HCT116 (cell line): ENCODE measurements at regions not wholly inside any gene's neighbourhood (a gene's known extent, or its start where the extent isn't known, plus 50 kb on each side); places are given as distances from the start of the nearest gene placed in this dataset.

Experiments
- ATAC-seq: fragments of 200-7000 bp; cut with Tn5 transposase; 2 replicates; pipeline ENCODE4 v1.9.1; 2020; ENCODE audit warnings: mild to moderate bottlenecking, moderate library complexity
- BruUV-seq: library from RNA; stranded (reverse); fragments of 400-500 nt; replicated peaks from 2 replicates; lab custom pipeline; 2021; lab: Mats Ljungman, UMichigan
- CTCF ChIA-PET: fragments of 300-600 bp; sonication (Branson Sonifier 250); formaldehyde crosslinking; loops from one replicate; lab custom pipeline; 2021; ENCODE audit warnings: antibody characterized with exemption; lab: Charles Lee
- POLR2A ChIA-PET: fragments of 300-600, 350-600 bp; sonication (Branson Sonifier 250); formaldehyde crosslinking; loops from one replicate; lab custom pipeline; 2021; ENCODE audit warnings: antibody characterized with exemption; lab: Charles Lee
- RAD21 ChIA-PET, 2 experiments: fragments of 300-600 bp; sonication (Branson Sonifier 250); formaldehyde crosslinking; loops; one replicate each; lab custom pipeline; 2023; ENCODE audit warnings: low total read pairs in 2 of 2; ENCODE audit not compliant: uncharacterized antibody in 2 of 2, unreplicated experiment in 2 of 2, low non-redundant PET in 1 of 2; lab: Charles Lee
- DNase-seq: peaks from one replicate; pipeline ENCODE4 v3.0.0-alpha.2; 2010; ENCODE audit warnings: low read depth, low spot score
- H2AFZ ChIP-seq: fragments of 200-600 bp; shearing (Covaris generic), sonication (generic); 2 replicates; pipeline ENCODE4 v1.6.1; 2017; ENCODE audit warnings: low read depth, mixed run types, mixed read lengths, antibody characterized with exemption, low read length; ENCODE audit not compliant: poor library complexity, severe bottlenecking
- H3K27ac ChIP-seq: 2 replicates; pipeline ENCODE4 v1.5.1; 2012; ENCODE audit warnings: low read depth, low read length
- H3K27me3 ChIP-seq: fragments of 200-600 bp; sonication (generic); 2 replicates; pipeline ENCODE4 v1.6.1; 2016; ENCODE audit warnings: mixed run types, low read length, mixed read lengths; ENCODE audit not compliant: insufficient read depth
- H3K36me3 ChIP-seq, 2 experiments: fragments of 200-500 bp in 1 of 2; fragments of 200-600 bp in 1 of 2; sonication (Bioruptor generic) in 1 of 2; sonication (generic) in 1 of 2; 2 replicates each; pipeline versions ENCODE4 v1.5.1 to v1.6.1; 2014 to 2016; ENCODE audit warnings: low read length in 2 of 2, inconsistent platforms in 1 of 2, mixed read lengths in 1 of 2, mixed run types in 1 of 2; ENCODE audit not compliant: insufficient read depth in 2 of 2, control insufficient read depth in 1 of 2
- H3K4me1 ChIP-seq, 2 experiments: fragments of 200-600 bp in 1 of 2; sonication (generic) in 1 of 2; 2 replicates each; pipeline versions ENCODE4 v1.5.1 to v1.6.1; 2012 to 2017; ENCODE audit warnings: low read length in 2 of 2, inconsistent platforms in 1 of 2, mild to moderate bottlenecking in 1 of 2, mixed read lengths in 1 of 2, mixed run types in 1 of 2, moderate library complexity in 1 of 2; ENCODE audit not compliant: insufficient read depth in 2 of 2, control insufficient read depth in 1 of 2
- H3K4me2 ChIP-seq: fragments of 200-600 bp; sonication (generic); 2 replicates; pipeline ENCODE4 v1.6.1; 2017; ENCODE audit warnings: mixed run types, low read length, mixed read lengths
- H3K4me3 ChIP-seq, 2 experiments: fragments of 200-600 bp in 1 of 2; sonication (generic) in 1 of 2; replicated peaks in 1 of 2; 2 replicates each; pipeline ENCODE4 v1.5.1; 2011 to 2016; ENCODE audit warnings: low read length in 2 of 2, control low read depth in 1 of 2, low read depth in 1 of 2, mild to moderate bottlenecking in 1 of 2, mixed read lengths in 1 of 2, mixed run types in 1 of 2
- H3K79me2 ChIP-seq: fragments of 200-600 bp; sonication (generic); 2 replicates; pipeline ENCODE4 v1.6.1; 2017; ENCODE audit warnings: mild to moderate bottlenecking, mixed run types, low read length, moderate library complexity, mixed read lengths; ENCODE audit not compliant: insufficient read depth
- H3K9ac ChIP-seq: fragments of 200-600 bp; sonication (generic); 2 replicates; pipeline ENCODE4 v1.6.1; 2016; ENCODE audit warnings: low read length, mixed read lengths
- H3K9me2 ChIP-seq: fragments of 200-600 bp; sonication (generic), shearing (Covaris generic); 2 replicates; pipeline ENCODE4 v1.6.1; 2017; ENCODE audit warnings: mixed run types, mild to moderate bottlenecking, moderate library complexity; ENCODE audit not compliant: insufficient read depth
- H3K9me3 ChIP-seq, 2 experiments: fragments of 200-500 bp in 1 of 2; fragments of 200-600 bp in 1 of 2; sonication (Bioruptor generic) in 1 of 2; sonication (generic) in 1 of 2; 2 replicates each; pipeline ENCODE4 v1.6.1; 2014 to 2017; ENCODE audit warnings: low read length in 2 of 2, mixed read lengths in 2 of 2, inconsistent platforms in 1 of 2, low read depth in 1 of 2, mild to moderate bottlenecking in 1 of 2, mixed run types in 1 of 2, moderate library complexity in 1 of 2; ENCODE audit not compliant: control insufficient read depth in 1 of 2, insufficient read depth in 1 of 2
- H4K20me1 ChIP-seq: fragments of 200-600 bp; sonication (generic), shearing (Covaris generic); 2 replicates; pipeline ENCODE4 v1.6.1; 2017; ENCODE audit warnings: mixed run types, mild to moderate bottlenecking, moderate library complexity; ENCODE audit not compliant: insufficient read depth
- CBX3 ChIP-seq: IDR thresholded peaks from 2 replicates; pipeline ENCODE4 v1.6.1; 2012; ENCODE audit warnings: low read depth
- ELF1 ChIP-seq: IDR thresholded peaks from 2 replicates; pipeline ENCODE4 v1.6.1; 2012; ENCODE audit warnings: low read depth, borderline replicate concordance
- EZH2 ChIP-seq: fragments of 200-600 bp; sonication (generic); IDR thresholded peaks from 2 replicates; pipeline ENCODE4 v1.6.1; 2017; ENCODE audit warnings: antibody characterized with exemption, mixed run types
- EZH2phosphoT487 ChIP-seq: fragments of 200-600 bp; IDR thresholded peaks from 2 replicates; pipeline ENCODE4 v1.6.1; 2018; ENCODE audit warnings: antibody characterized with exemption, borderline replicate concordance
- POLR2A ChIP-seq: IDR thresholded peaks from 2 replicates; pipeline ENCODE4 v1.7.0; 2011; ENCODE audit warnings: borderline replicate concordance; ENCODE audit not compliant: insufficient read depth, insufficient read length; ENCODE audit errors: extremely low read depth
- RAD21 ChIP-seq: IDR thresholded peaks from 2 replicates; pipeline ENCODE4 v1.6.1; 2012; ENCODE audit warnings: low read depth, mild to moderate bottlenecking
- SIN3A ChIP-seq: IDR thresholded peaks from 2 replicates; pipeline ENCODE4 v1.6.1; 2012; ENCODE audit warnings: low read depth
- SP1 ChIP-seq: IDR thresholded peaks from 2 replicates; pipeline ENCODE4 v1.6.1; 2012; ENCODE audit warnings: low read depth
- ZFX ChIP-seq: fragments of 450-650 bp; IDR thresholded peaks from 2 replicates; pipeline ENCODE4 v1.6.1; 2017
- ZNF274 ChIP-seq: fragments of 200-500 bp; sonication (Bioruptor generic); IDR thresholded peaks from 2 replicates; pipeline ENCODE4 v1.6.1; 2014; ENCODE audit warnings: mild to moderate bottlenecking, low read depth, low read length, inconsistent platforms
- intact Hi-C: fragments of 100-400 bp; cut with micrococcal nuclease; formaldehyde crosslinking; loops from 2 replicates; pipeline ENCODE4 v1.10.0; 2022
- TF ChIP-seq, protein P1 (sequence below): IDR thresholded peaks from 2 replicates; pipeline ENCODE4 v1.6.1; 2011; ENCODE audit warnings: mild to moderate bottlenecking, low read length, moderate library complexity; ENCODE audit not compliant: insufficient replicate concordance; ENCODE audit errors: extremely low read depth
- TF ChIP-seq, protein P2 (sequence below): IDR thresholded peaks from 2 replicates; pipeline ENCODE4 v1.6.1; 2012

DNA sequence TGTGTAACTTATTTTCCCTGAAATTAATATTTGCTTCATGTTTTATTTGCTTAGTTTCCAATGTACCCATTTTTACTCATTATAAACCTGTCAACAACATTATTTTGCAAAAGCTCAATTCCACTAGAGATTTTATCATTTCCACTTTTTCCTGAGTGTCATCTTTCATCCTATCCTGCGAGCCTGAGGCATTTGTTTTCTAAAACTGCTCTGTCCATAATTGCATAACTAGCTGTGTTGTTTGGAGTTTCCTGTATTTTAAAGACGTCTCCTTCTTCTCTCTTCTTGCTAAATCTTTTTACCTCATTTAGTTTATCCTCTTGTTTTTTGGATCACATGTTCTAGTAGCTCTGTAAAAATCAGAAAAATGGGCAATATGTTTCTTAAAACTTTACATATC, 332.7 kb upstream of the NOVA1 start:
- no peak overlapping the region for H3K9ac ChIP-seq
- intact Hi-C loops, result no loop called here
- no peak overlapping the region for H2AFZ ChIP-seq
- TF ChIP-seq RAD21, result no peak
- TF ChIP-seq, protein P1, sequence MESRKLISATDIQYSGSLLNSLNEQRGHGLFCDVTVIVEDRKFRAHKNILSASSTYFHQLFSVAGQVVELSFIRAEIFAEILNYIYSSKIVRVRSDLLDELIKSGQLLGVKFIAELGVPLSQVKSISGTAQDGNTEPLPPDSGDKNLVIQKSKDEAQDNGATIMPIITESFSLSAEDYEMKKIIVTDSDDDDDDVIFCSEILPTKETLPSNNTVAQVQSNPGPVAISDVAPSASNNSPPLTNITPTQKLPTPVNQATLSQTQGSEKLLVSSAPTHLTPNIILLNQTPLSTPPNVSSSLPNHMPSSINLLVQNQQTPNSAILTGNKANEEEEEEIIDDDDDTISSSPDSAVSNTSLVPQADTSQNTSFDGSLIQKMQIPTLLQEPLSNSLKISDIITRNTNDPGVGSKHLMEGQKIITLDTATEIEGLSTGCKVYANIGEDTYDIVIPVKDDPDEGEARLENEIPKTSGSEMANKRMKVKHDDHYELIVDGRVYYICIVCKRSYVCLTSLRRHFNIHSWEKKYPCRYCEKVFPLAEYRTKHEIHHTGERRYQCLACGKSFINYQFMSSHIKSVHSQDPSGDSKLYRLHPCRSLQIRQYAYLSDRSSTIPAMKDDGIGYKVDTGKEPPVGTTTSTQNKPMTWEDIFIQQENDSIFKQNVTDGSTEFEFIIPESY, result no peak
- TF ChIP-seq CBX3, result no peak
- TF ChIP-seq SIN3A, result no peak
- TF ChIP-seq, protein P2, sequence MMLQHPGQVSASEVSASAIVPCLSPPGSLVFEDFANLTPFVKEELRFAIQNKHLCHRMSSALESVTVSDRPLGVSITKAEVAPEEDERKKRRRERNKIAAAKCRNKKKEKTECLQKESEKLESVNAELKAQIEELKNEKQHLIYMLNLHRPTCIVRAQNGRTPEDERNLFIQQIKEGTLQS, result no peak
- TF ChIP-seq EZH2, result no peak
- no peak overlapping the region for H3K27ac ChIP-seq
- H3K79me2 ChIP-seq, result no peaks in the 10 kb centered on the region
- no peak overlapping the region for H3K4me2 ChIP-seq
- no peak overlapping the region for H3K4me3 ChIP-seq
- peaks cover 15 to 18% of the 10 kb centered on the region in 2 experiments; a peak in 3 of 4 replicates for H3K9me3 ChIP-seq
- CTCF ChIA-PET, result no interaction called here
- no peak for ATAC-seq
- RAD21 ChIA-PET, result no interaction called here
- no peak for DNase-seq
- no peaks in the 10 kb centered on the region for H3K4me1 ChIP-seq
- no peaks in the 10 kb centered on the region for H3K9me2 ChIP-seq
- H3K36me3 ChIP-seq, result no peaks in the 10 kb centered on the region
- H3K27me3 ChIP-seq, result no peaks in the 10 kb centered on the region
- POLR2A ChIA-PET, result no interaction called here
- no TSS peak for BruUV-seq
- H4K20me1 ChIP-seq, result no peaks in the 10 kb centered on the region

DNA sequence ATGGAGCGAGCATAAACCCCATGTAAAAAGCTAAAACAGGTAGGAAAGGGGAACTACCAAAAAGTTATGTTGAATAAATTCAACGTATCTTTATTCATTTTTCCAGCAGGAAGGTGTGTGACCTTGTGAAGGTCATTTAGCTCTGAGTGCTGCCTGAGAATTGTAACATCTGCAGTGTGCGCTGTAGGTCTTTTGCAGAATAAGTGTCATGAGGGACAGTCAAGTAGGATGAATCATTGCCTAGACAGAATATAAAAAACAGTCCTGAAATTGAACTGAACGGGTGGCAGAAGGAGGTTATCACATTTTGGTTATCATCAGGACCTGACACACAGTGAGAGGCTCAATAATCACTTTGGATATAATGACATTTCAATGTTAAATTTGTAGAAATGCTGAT, 334.8 kb upstream of the NOVA1 start:
- no peak for TF ChIP-seq ZFX
- TF ChIP-seq, protein P2, result no peak
- TF ChIP-seq RAD21, result no peak
- TF ChIP-seq ELF1, result no peak
- no peak for TF ChIP-seq ZNF274
- no peak for TF ChIP-seq EZH2phosphoT487
- TF ChIP-seq SP1, result no peak
- TF ChIP-seq POLR2A, result no peak
- TF ChIP-seq, protein P1, result no peak
- no peaks in the 10 kb centered on the region for H3K4me1 ChIP-seq
- ChIA-PET POLR2A (no interaction called here), RAD21 (no interaction called here), CTCF (no interaction called here)
- BruUV-seq, result no TSS peak
- H3K27me3 ChIP-seq, result no peaks in the 10 kb centered on the region
- no peaks in the 10 kb centered on the region for H3K79me2 ChIP-seq
- intact Hi-C loops, result no loop called here
- H4K20me1 ChIP-seq, result no peaks in the 10 kb centered on the region
- H3K9me3 ChIP-seq, result peaks cover 14 to 21% of the 10 kb centered on the region in 2 experiments; a peak in 3 of 4 replicates
- no peaks in the 10 kb centered on the region for H3K36me3 ChIP-seq
- H2AFZ ChIP-seq, result no peak overlapping the region
- H3K9me2 ChIP-seq, result no peaks in the 10 kb centered on the region
- no peak for DNase-seq
- no peak overlapping the region for H3K4me3 ChIP-seq
- no peak overlapping the region for H3K27ac ChIP-seq
- ATAC-seq, result no peak
- H3K4me2 ChIP-seq, result no peak overlapping the region
- no peak overlapping the region for H3K9ac ChIP-seq
